ENCODE measurements at regions not wholly inside any gene's neighbourhood (a gene's known extent, or its start where the extent isn't known, plus 50 kb on each side); places are given as distances from the start of the nearest gene placed in this dataset.

- Histone ChIP-seq H3K36me3 (ENCODE audit: low read depth) (no peaks in the 10 kb centered on the region), H3K4me1 (ENCODE audit: low read depth) (no peaks in the 10 kb centered on the region), H3K9me3 (no peaks in the 10 kb centered on the region), H3K4me3 (no peak overlapping the region)
- ATAC-seq (no peak), DNase-seq (peak in 1 of 3 donors; percentile 27)
- no peak for TF ChIP-seq CTCF (IDR thresholded peaks at IDR 0.05)
- intact Hi-C loops (cut with DNase I, micrococcal nuclease) = no loop called here
These were observed 168.5 kb downstream of the CDC5L start for GRCh38 chr6:44556046-44556445.

GRCh38 chr6:44558024-44558831 lies 170.7 kb downstream of the CDC5L start:
- Histone ChIP-seq H3K4me1 (ENCODE audit: low read depth) (no peaks in the 10 kb centered on the region), H3K4me3 (no peak overlapping the region), H3K36me3 (ENCODE audit: low read depth) (no peaks in the 10 kb centered on the region), H3K9me3 (no peaks in the 10 kb centered on the region)
- no peak for DNase-seq
- intact Hi-C loops (cut with DNase I, micrococcal nuclease) = no loop called here
- no peak for TF ChIP-seq CTCF (IDR thresholded peaks at IDR 0.05)
- ATAC-seq = no peak

- no peak for TF ChIP-seq CTCF (IDR thresholded peaks at IDR 0.05)
- Histone ChIP-seq H3K4me3 (no peak overlapping the region), H3K9me3 (no peaks in the 10 kb centered on the region), H3K4me1 (ENCODE audit: low read depth) (no peaks in the 10 kb centered on the region), H3K36me3 (ENCODE audit: low read depth) (no peaks in the 10 kb centered on the region)
- ATAC-seq = no peak
- no peak for DNase-seq
- intact Hi-C loops (cut with DNase I, micrococcal nuclease) = no loop called here
These were observed 171.3 kb downstream of the CDC5L start for GRCh38 chr6:44558832-44559251.

GRCh38 chr6:44559486-44560270 lies 172.2 kb downstream of the CDC5L start:
- Histone ChIP-seq H3K4me3 (no peak overlapping the region), H3K9me3 (no peaks in the 10 kb centered on the region), H3K4me1 (ENCODE audit: low read depth) (no peaks in the 10 kb centered on the region), H3K36me3 (ENCODE audit: low read depth) (no peaks in the 10 kb centered on the region)
- intact Hi-C loops (cut with DNase I, micrococcal nuclease) = no loop called here
- no peak for ATAC-seq
- no peak for DNase-seq
- no peak for TF ChIP-seq CTCF (IDR thresholded peaks at IDR 0.05)

- Histone ChIP-seq H3K4me3 (no peak overlapping the region), H3K36me3 (ENCODE audit: low read depth) (no peaks in the 10 kb centered on the region), H3K9me3 (no peaks in the 10 kb centered on the region), H3K4me1 (ENCODE audit: low read depth) (no peaks in the 10 kb centered on the region)
- no peak for ATAC-seq
- DNase-seq = no peak
- intact Hi-C loops (cut with DNase I, micrococcal nuclease) = no loop called here
- no peak for TF ChIP-seq CTCF (IDR thresholded peaks at IDR 0.05)
These were observed 173.1 kb downstream of the CDC5L start for GRCh38 chr6:44560458-44561059.

All from mucosa of descending colon (tissue), 3 donors.